Peyer's patch (tissue), 4 donors: ENCODE measurements at regions not wholly inside any gene's neighbourhood (a gene's known extent, or its start where the extent isn't known, plus 50 kb on each side); places are given as distances from the start of the nearest gene placed in this dataset.

Experiments used
- DNase-seq, 3 donors: peaks; one replicate each; pipeline ENCODE4 v3.0.0-alpha.2; 2017 to 2019
- H3K27ac ChIP-seq, 4 donors: fragments of 200-600 bp; sonication (generic); one replicate each; pipeline ENCODE4 v1.5.1; 2016 to 2019
- H3K27me3 ChIP-seq, 2 donors: fragments of 200-600 bp; sonication (generic); one replicate each; pipeline ENCODE4 v1.5.1; 2019
- H3K36me3 ChIP-seq, 3 donors: fragments of 200-600 bp; sonication (generic); one replicate each; pipeline ENCODE4 v1.5.1; 2016 to 2019
- H3K4me1 ChIP-seq, 4 donors: fragments of 200-600 bp; sonication (generic); one replicate each; pipeline ENCODE4 v1.5.1; 2016 to 2019
- H3K4me3 ChIP-seq, 4 donors: fragments of 200-600 bp; sonication (generic); 1 replicate in 3 of 4; 2 replicates in 1 of 4; pipeline ENCODE4 v1.5.1; 2016 to 2019; ENCODE audit warnings: mild to moderate bottlenecking in 1 of 4
- H3K9me3 ChIP-seq, 4 donors: fragments of 200-600 bp; sonication (generic); one replicate each; pipeline ENCODE4 v1.5.1; 2016 to 2019; ENCODE audit warnings: mild to moderate bottlenecking in 1 of 4
- CTCF ChIP-seq, 6 experiments: fragments of 450-650 bp in 4 of 6; fragments of 200-600 bp in 2 of 6; sonication (generic) in 1 of 6; IDR thresholded peaks; one replicate each; pipeline ENCODE4 v1.5.1; 2017 to 2019; ENCODE audit warnings: antibody characterized with exemption in 6 of 6, mild to moderate bottlenecking in 3 of 6, moderate library complexity in 1 of 6
- POLR2A ChIP-seq, 2 donors: fragments of 450-650 bp; IDR thresholded peaks; one replicate each; pipeline ENCODE4 v1.5.1; 2017; ENCODE audit warnings: antibody characterized with exemption in 2 of 2, mild to moderate bottlenecking in 2 of 2, moderate library complexity in 2 of 2

- Histone ChIP-seq H3K27ac (no peak overlapping the region), H3K9me3 (no peaks in the 10 kb centered on the region), H3K4me1 (no peaks in the 10 kb centered on the region), H3K36me3 (no peaks in the 10 kb centered on the region), H3K27me3 (no peaks in the 10 kb centered on the region), H3K4me3 (no peak overlapping the region)
- peak in 1 of 3 donors; percentile 18 for DNase-seq
- TF ChIP-seq CTCF (IDR thresholded peaks at IDR 0.05) (no peak), POLR2A (IDR thresholded peaks at IDR 0.05) (no peak)
Observed at GRCh38 chr10:43001427-43001795, 75.5 kb upstream of the RET start.

- Histone ChIP-seq H3K36me3 (no peaks in the 10 kb centered on the region), H3K4me3 (no peak overlapping the region), H3K27me3 (no peaks in the 10 kb centered on the region)
Observed at GRCh38 chr10:43002596-43002995, 74.3 kb upstream of the RET start.

GRCh38 chr10:43006490-43006889 is 70.4 kb upstream of the RET start:
- Histone ChIP-seq H3K4me3 (no peak overlapping the region), H3K27ac (no peak overlapping the region), H3K27me3 (no peaks in the 10 kb centered on the region), H3K9me3 (no peaks in the 10 kb centered on the region), H3K36me3 (no peaks in the 10 kb centered on the region), H3K4me1 (no peaks in the 10 kb centered on the region)
- DNase-seq, result no peak
- TF ChIP-seq POLR2A (IDR thresholded peaks at IDR 0.05) (no peak), CTCF (IDR thresholded peaks at IDR 0.05) (no peak)

More at GRCh38 chr10:43002596-43002995, 74.3 kb upstream of the RET start:
- DNase-seq, result peak in 2 of 3 donors; percentile 10 to 26
- TF ChIP-seq POLR2A (IDR thresholded peaks at IDR 0.05), result no peak
- TF ChIP-seq CTCF (IDR thresholded peaks at IDR 0.05), result no peak
- no peaks in the 10 kb centered on the region for H3K4me1 ChIP-seq
- H3K27ac ChIP-seq, result no peak overlapping the region
- H3K9me3 ChIP-seq, result no peaks in the 10 kb centered on the region

GRCh38 chr10:43012578-43012977 is 64.3 kb upstream of the RET start:
- DNase-seq, result no peak
- no peaks in the 10 kb centered on the region for H3K36me3 ChIP-seq
- H3K27ac ChIP-seq, result no peak overlapping the region
- no peak overlapping the region for H3K4me3 ChIP-seq
- H3K4me1 ChIP-seq, result no peaks in the 10 kb centered on the region
- H3K27me3 ChIP-seq, result no peaks in the 10 kb centered on the region
- TF ChIP-seq CTCF (IDR thresholded peaks at IDR 0.05), result no peak
- H3K9me3 ChIP-seq, result no peaks in the 10 kb centered on the region

- no peak for TF ChIP-seq POLR2A (IDR thresholded peaks at IDR 0.05)
- Histone ChIP-seq H3K9me3 (no peaks in the 10 kb centered on the region), H3K4me1 (no peaks in the 10 kb centered on the region), H3K27me3 (no peaks in the 10 kb centered on the region), H3K4me3 (no peak overlapping the region), H3K36me3 (no peaks in the 10 kb centered on the region), H3K27ac (no peak overlapping the region)
- no peak for DNase-seq
Observed at GRCh38 chr10:43013065-43013464, 63.8 kb upstream of the RET start.

- H3K4me1 ChIP-seq, result no peaks in the 10 kb centered on the region
- H3K27me3 ChIP-seq, result no peaks in the 10 kb centered on the region
- no peak overlapping the region for H3K4me3 ChIP-seq
- no peak overlapping the region for H3K27ac ChIP-seq
- no peak for DNase-seq
- H3K36me3 ChIP-seq, result no peaks in the 10 kb centered on the region
- H3K9me3 ChIP-seq, result no peaks in the 10 kb centered on the region
- TF ChIP-seq POLR2A (IDR thresholded peaks at IDR 0.05) (no peak), CTCF (IDR thresholded peaks at IDR 0.05) (no peak)
Observed at GRCh38 chr10:43024524-43024923, 52.3 kb upstream of the RET start.
